DMS 273 (cell line): ENCODE measurements at regions not wholly inside any gene's neighbourhood (a gene's known extent, or its start where the extent isn't known, plus 50 kb on each side); places are given as distances from the start of the nearest gene placed in this dataset.
"Not testable (repeated sequence)": the region's sequence is repeated elsewhere in the genome, so short reads cannot be mapped to it uniquely, and the experiment has no call there.

ENCODE experiments used
- DNase-seq: peaks from one replicate; lab custom pipeline; 2025; ENCODE audit not compliant: unreplicated experiment; lab: John Stamatoyannopoulos, UW

DNA sequence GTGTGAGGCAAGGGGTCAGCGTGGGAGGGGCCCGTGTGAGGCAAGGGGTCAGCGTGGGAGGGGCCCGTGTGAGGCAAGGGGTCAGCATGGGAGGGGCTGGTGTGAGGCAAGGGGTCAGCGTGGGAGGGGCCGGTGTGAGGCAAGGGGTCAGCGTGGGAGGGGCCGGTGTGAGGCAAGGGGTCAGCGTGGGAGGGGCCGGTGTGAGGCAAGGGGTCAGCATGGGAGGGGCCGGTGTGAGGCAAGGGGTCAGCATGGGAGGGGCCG is 119.2 kb downstream of the SEPTIN14 start:
- not testable (repeated sequence) for DNase-seq

- DNase-seq: not testable (repeated sequence)
Measured at GRCh38 chr7:55742651-55743453, 119.7 kb downstream of the SEPTIN14 start.

DNA sequence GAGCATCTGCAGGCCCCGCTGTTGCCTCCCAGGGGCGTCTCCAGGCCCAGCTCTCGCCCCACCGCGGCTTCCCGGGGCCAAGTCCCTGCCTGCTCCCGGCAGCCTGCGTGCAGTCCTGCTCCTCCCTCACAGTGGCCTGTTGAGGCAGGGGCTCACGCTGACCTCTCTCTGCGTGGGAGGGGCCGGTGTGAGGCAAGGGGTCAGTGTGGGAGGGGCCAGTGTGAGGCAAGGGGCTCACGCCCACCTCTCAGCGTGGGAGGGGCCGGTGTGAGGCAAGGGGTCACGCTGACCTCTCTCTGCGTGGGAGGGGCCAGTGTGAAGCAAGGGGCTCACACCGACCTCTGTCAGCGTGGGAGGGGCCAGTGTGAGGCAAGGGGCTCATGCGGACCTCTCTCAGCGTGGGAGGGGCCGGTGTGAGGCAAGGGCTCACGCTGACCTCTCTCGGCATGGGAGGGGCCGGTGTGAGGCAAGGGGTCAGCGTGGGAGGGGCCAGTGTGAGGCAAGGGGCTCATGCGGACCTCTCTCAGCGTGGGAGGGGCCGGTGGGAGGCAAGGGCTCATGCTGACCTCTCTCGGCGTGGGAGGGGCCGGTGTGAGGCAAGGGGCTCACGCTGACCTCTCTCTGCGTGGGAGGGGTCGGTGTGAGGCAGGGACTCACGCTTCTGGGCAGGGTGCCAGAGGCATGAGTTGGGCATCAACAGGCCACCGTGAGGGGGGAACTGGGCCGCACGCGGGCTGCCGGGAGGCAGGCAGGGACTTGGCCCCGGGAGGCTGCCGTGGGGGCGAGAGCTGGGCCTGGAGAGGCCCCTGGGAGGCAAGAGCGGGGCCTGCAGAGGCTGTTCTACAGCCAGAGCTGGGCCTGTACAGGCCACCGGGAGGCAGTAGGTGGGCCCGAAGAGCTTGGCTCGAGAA is 120.6 kb downstream of the SEPTIN14 start:
- peak; percentile 15 for DNase-seq

DNA sequence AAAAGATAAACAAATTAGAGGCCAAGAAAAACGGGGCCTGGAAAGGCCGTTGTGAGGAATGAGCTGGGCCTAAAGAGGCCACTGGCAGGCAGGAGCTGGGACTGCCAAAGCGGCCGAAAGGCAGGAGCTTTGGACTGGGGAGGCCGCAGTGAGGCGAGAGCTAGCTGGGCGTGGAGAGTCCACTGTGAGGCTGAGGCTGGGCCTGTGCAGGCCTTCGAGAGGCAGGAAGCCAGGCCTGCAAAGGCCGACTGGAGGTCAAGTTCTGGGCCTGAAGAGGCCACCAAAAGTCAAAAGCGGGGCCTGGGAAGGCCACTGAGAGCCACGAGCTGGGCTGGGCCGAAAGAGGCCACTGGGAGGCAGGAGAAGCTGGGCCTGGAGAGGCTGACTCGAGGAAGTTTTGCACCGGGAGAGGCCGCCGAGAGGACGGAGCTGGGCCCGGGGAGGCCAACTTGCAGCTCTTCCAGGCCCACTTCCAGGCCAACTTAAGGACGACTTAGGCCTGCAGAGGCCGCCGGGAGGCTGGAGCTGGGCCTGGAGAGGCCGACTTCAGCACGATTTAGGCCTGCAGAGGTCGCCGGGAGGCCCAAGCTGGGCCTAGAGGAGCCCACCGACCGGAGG is 121.8 kb downstream of the SEPTIN14 start:
- not testable (repeated sequence) for DNase-seq

DNA sequence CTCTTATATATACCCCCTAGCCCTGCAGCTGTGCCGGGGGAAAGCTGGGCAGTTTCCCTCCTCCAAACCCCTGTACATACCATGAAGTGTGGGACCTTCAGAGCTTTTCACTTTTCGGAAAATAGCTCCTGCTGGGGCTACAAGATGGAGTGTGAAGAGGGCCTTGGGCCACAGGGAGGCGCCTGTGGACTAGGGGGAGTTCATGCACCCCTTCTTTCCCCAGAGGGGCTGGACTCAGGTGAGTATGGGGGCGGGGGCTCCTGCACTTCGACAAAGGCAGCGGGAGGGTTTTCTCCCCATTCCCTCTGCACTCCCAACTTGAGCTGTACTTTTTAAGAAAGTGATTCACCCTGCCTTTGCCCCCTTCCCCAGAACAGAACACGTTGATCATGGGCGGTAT is 122.5 kb downstream of the SEPTIN14 start:
- not testable (repeated sequence) for DNase-seq

DNA sequence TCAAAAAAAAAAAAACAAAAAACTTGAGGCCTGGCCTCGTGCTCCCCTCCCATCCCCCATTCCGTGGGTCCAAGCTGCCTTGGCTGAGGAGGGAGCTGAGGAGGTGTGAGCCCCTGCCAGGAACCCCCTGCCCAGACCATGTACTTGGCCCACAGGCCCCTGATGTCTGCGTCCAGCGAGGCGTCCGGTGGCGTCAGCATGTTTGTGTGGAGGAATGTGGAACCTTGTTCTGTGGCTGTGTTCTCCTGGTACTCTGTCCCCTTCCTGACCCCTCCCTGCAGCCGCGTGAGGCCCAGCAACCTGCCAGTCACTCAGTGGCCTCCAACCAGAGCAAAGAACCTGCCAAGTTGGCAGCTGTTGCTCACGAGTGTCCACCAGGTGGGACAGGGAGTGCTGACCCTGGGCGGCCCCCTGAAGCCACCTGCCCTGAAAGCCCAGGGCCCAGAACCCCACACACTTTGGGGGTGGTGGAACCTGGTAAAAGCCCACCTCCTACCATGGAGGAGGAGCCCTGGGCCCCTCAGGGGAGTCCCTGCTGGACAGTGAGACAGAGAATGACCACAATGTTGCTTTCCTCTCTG is 125.8 kb downstream of the SEPTIN14 start:
- DNase-seq: not testable (repeated sequence)

DNA sequence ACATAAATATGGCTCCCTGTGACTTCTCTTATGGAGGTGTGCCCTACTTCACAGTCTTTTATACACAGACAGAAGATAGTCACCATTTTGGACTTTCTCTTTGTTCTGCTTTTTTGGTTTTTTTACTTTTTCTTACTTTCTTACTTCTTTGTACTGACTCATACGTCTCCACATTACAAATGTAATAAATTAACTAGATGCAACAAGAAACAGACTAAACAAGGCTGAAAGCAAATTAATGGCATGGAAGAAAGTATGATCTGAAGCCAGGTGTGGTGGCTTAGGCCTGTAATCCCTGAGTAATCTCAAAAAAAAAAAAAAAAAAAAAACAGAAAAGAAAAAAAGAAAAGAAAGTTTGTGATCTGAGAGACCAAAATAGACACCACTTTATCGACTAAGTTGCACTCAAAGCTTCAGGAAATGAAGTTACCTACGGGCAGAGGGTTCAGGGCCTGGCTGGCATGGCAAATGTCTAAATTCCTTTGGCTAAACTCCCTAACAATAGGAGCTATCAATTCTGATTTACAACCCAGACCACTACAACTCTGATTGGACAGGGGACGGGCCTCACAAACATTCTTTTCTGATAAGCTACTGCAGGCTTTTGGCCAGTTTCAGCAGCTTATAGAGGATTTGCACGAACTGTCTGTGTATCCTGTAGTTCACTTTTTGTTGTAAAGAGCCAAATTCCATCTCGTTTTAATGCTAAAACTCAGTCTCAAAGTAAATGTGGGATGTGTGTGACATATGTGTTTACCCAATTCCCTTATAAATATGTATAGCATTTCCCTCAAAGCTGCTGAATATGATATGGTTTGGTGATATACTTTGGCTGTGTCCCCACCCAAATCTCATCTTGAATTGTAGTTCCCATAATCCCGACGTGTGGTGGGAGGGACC is 129.1 kb downstream of the SEPTIN14 start:
- DNase-seq: no peak

DNA sequence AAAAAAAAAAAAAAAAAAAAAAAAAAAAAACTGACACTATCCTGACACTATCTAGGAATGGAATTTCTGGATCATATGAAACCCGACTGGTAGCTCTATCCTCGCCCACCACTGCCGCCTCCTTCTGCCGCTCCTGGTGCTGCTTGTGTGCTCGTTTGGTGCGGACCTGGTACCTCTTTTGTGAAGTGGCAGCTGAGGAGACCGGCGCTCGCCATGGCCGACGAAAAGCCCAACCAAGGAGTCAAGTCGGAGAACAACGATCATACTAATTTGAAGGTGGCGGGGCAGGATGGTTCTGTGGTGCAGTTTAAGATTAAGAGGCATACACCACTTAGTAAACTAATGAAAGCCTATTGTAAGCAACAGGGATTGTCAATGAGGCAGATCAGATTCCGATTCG is 130.6 kb downstream of the SEPTIN14 start:
- no peak for DNase-seq

GRCh38 chr7:55730197-55730596 is 132.4 kb downstream of the SEPTIN14 start:
- no peak for DNase-seq

DNA sequence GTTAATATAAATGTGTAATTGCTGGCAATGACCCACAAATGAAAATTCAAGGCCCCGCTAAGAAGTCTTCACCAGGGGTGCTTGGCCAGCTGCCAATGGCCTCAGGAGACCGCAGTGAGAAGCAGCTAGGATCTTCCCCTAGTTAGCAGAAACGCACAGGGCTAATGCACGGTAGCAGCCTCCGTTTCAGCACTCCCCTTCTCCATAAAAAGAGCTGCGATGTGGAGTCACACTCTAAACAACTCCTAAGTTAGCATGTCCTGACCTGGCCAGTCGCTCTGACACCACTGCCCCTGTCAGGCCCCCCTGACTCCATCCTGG is 139.0 kb downstream of the SEPTIN14 start:
- DNase-seq: no peak

DNA sequence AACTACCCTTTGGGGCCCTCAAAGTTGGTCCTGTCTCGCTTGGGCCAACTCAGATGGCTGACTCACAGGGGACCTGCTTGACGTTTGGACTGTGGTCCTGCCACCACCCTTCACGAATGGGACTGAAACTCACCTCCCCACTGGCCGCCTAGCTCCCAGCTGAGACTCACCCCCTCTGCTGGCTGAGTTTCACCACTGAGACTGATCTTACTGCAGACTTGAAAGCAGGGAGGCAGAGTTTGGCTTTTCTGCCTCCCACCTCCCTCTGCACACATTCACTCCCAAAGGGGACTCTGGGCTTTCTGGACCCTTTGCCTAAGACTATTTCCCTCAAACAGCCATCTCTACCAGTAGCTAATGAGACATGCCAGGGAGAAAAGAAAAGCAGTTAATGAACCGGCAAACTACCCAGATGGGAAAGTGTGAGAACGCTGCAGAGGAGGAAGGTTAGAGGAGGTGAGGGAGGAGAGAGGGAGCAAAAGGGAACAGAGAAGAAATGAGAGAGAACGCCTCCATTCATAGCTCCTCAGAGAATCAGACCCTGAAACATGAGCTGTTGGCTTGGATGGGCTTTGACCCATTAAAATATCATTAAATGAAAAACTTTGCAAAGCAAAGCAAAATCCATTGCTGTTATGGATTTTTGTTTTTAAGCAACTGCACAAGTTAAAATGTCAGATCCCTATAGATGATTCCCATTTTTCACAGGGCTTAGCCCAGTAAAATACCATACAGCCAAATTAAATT is 139.5 kb downstream of the SEPTIN14 start:
- not testable (repeated sequence) for DNase-seq

GRCh38 chr7:55721004-55721403 is 141.5 kb downstream of the SEPTIN14 start:
- DNase-seq: not testable (repeated sequence)

DNA sequence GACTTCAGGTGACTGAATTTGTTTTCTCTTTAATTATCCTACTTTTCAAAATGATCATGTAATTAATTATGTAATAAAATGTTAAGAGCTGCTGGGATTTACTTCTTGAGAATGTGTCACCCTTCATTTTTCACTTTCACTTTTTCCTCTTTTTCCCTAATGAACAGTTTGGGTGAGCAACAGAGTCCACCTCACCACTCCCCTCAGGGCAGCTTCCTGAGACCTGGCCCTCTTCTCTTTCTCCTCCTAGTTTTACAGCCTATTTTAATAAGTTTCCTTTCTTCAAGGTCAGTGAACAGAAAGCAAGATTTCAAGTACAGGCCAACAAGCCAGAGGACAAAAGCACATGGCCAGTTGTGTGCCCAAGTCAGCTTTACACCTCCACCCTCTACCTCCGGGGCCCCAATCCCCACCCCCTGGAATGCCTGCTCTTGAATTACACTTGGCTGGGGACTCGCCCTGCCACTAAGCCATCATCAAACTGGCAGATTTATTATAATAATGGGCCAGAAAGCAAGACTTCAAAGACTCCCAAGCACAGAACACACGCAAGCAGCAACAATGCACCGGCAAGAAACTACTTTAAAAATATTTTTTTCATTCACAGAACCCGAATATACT is 143.1 kb upstream of the VOPP1 start:
- DNase-seq: not testable (repeated sequence)

DNA sequence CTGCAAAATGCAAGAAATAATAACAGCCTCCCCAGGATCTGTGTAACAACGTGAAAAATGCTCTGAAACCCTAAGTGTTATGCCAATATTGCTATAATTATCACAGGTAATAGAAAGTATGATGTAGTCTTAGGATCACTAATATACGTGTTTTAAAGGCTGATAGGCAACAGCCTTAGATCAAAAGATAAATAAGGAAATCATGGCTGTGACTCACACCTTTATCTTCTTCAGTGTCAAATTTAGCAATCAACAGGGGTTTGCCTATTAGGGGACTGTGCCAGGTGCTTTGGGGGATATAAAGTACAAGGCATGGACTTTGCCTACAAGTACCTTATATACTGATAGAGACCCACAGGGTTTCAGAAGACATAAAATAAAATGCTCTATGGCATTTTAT is 142.1 kb upstream of the VOPP1 start:
- DNase-seq: not testable (repeated sequence)

DNA sequence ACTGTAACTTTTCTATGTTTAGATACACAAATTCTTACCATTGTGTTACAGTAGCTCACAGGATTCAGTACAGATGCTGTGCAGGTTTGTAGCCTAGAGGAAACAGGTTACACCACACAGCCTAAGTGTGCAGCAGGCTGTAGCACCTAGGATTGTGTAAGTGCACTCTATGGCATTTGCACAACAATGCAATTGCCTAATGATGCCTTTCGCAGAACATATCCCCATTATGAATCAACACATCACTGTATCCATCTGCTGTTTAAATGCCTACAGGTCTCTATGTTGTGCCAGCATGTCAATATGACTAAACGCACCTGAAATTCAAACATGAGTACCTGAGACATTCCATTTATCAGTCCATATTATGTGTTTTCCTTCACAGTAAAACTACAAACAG is 138.0 kb upstream of the VOPP1 start:
- DNase-seq: not testable (repeated sequence)

- peak; percentile 21 for DNase-seq
Measured at GRCh38 chr7:55708028-55708427, 135.7 kb upstream of the VOPP1 start.

- not testable (repeated sequence) for DNase-seq
Measured at GRCh38 chr7:55707410-55707809, 135.1 kb upstream of the VOPP1 start.

- not testable (repeated sequence) for DNase-seq
Measured at GRCh38 chr7:55706451-55707195, 134.3 kb upstream of the VOPP1 start.
